Suprapubic skin (tissue), 3 donors: ENCODE measurements at regions not wholly inside any gene's neighbourhood (a gene's known extent, or its start where the extent isn't known, plus 50 kb on each side); places are given as distances from the start of the nearest gene placed in this dataset.

Source experiments
- CTCF ChIP-seq, 2 donors: fragments of 200-600 bp in 1 of 2; fragments of 450-650 bp in 1 of 2; sonication (generic) in 1 of 2; IDR thresholded peaks; one replicate each; pipeline ENCODE4 v1.5.1; 2016 to 2019; ENCODE audit warnings: antibody characterized with exemption in 2 of 2, mild to moderate bottlenecking in 1 of 2, moderate library complexity in 1 of 2
- EP300 ChIP-seq: sonication (generic); formaldehyde crosslinking; IDR thresholded peaks from one replicate; pipeline ENCODE4 v1.6.1; 2017; ENCODE audit warnings: antibody characterized with exemption

GRCh38 chr17:49915260-49915659 is 53.7 kb upstream of the DLX4 start:
- TF ChIP-seq CTCF (IDR thresholded peaks at IDR 0.05) = no peak
- no peak for TF ChIP-seq EP300
